ENCODE measurements at regions not wholly inside any gene's neighbourhood (a gene's known extent, or its start where the extent isn't known, plus 50 kb on each side); places are given as distances from the start of the nearest gene placed in this dataset.

- H3K27ac ChIP-seq: no peak overlapping the region
- no peak for DNase-seq (ENCODE audit: low read depth, low spot score)
Measured at GRCh38 chr6:129920103-129920798, 59.1 kb upstream of the TMEM244 start.

GRCh38 chr6:129911732-129912131 is 50.6 kb upstream of the TMEM244 start:
- no peak for DNase-seq (ENCODE audit: low read depth, low spot score)
- no peak overlapping the region for H3K27ac ChIP-seq

All from epithelial cell of prostate (primary cell).